Vagina (tissue), 2 donors: ENCODE measurements at regions not wholly inside any gene's neighbourhood (a gene's known extent, or its start where the extent isn't known, plus 50 kb on each side); places are given as distances from the start of the nearest gene placed in this dataset.

Experiments used
- DNase-seq, 2 donors: peaks; one replicate each; pipeline ENCODE4 v3.0.0-alpha.2; 2017; ENCODE audit errors: extremely low spot score in 2 of 2
- H3K27ac ChIP-seq: fragments of 200-600 bp; sonication (generic); one replicate; pipeline ENCODE4 v1.5.1; 2019
- H3K27me3 ChIP-seq: fragments of 200-600 bp; sonication (generic); one replicate; pipeline ENCODE4 v1.5.1; 2019
- H3K36me3 ChIP-seq, 2 donors: fragments of 200-600 bp; sonication (generic); one replicate each; pipeline ENCODE4 v1.5.1; 2017 to 2019
- H3K4me1 ChIP-seq: fragments of 200-600 bp; sonication (generic); one replicate; pipeline ENCODE4 v1.5.1; 2019
- H3K4me3 ChIP-seq, 2 donors: fragments of 200-600 bp; sonication (generic); 1 replicate in 1 of 2; 2 replicates in 1 of 2; pipeline ENCODE4 v1.5.1; 2016 to 2019
- H3K9me3 ChIP-seq: fragments of 200-600 bp; sonication (generic); one replicate; pipeline ENCODE4 v1.5.1; 2019
- POLR2A ChIP-seq, 2 donors: fragments of 450-650 bp; IDR thresholded peaks; one replicate each; pipeline ENCODE4 v1.6.1; 2017; ENCODE audit warnings: antibody characterized with exemption in 2 of 2, mild to moderate bottlenecking in 2 of 2, moderate library complexity in 2 of 2
- POLR2AphosphoS5 ChIP-seq, 2 donors: sonication (generic); formaldehyde crosslinking; IDR thresholded peaks; one replicate each; pipeline ENCODE4 v1.9.0; 2017; ENCODE audit warnings: antibody characterized with exemption in 2 of 2, mild to moderate bottlenecking in 2 of 2, low read depth in 1 of 2; ENCODE audit not compliant: insufficient read depth in 1 of 2
- intact Hi-C: fragments of 100-400 bp; cut with DNase I; formaldehyde crosslinking; loops from one replicate; pipeline ENCODE4 v1.15.1; 2023
- TF ChIP-seq, protein P1 (sequence below), 3 experiments: fragments of 450-650 bp in 2 of 3; fragments of 200-600 bp in 1 of 3; sonication (generic) in 1 of 3; IDR thresholded peaks; one replicate each; pipeline ENCODE4 v1.5.1; 2017 to 2019; ENCODE audit warnings: antibody characterized with exemption in 3 of 3, mild to moderate bottlenecking in 2 of 3, moderate library complexity in 2 of 3

DNA sequence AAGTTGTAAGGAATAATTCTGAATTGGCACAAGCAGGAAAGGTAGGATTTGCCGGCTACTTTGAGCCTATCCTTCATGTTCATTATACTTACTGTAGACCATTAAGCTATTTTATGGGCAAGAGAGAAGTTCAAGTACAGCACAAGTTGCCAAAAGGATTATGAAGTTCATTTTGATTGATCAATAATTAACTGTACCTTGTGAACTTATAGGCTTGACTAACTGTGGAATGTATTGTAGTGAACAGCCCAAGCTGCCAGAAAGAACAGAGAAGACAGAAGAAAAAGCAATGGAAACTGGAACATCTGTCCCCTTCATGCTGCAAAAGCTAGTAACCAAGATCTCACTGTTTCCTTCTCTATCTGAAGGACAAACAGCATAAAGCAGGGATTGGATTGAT, 810.1 kb upstream of the ZEB2 start:
- TF ChIP-seq POLR2A (IDR thresholded peaks at IDR 0.05), result no peak
- TF ChIP-seq, protein P1, sequence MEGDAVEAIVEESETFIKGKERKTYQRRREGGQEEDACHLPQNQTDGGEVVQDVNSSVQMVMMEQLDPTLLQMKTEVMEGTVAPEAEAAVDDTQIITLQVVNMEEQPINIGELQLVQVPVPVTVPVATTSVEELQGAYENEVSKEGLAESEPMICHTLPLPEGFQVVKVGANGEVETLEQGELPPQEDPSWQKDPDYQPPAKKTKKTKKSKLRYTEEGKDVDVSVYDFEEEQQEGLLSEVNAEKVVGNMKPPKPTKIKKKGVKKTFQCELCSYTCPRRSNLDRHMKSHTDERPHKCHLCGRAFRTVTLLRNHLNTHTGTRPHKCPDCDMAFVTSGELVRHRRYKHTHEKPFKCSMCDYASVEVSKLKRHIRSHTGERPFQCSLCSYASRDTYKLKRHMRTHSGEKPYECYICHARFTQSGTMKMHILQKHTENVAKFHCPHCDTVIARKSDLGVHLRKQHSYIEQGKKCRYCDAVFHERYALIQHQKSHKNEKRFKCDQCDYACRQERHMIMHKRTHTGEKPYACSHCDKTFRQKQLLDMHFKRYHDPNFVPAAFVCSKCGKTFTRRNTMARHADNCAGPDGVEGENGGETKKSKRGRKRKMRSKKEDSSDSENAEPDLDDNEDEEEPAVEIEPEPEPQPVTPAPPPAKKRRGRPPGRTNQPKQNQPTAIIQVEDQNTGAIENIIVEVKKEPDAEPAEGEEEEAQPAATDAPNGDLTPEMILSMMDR (IDR thresholded peaks at IDR 0.05), result no peak
- no peak for TF ChIP-seq POLR2AphosphoS5 (IDR thresholded peaks at IDR 0.05; ENCODE audit: insufficient read depth in 1 of 2, low read depth in 1 of 2)
- Histone ChIP-seq H3K9me3 (no peaks in the 10 kb centered on the region), H3K27me3 (no peaks in the 10 kb centered on the region), H3K27ac (no peak overlapping the region), H3K4me1 (no peaks in the 10 kb centered on the region), H3K4me3 (no peak overlapping the region), H3K36me3 (no peaks in the 10 kb centered on the region)
- no peak for DNase-seq
- intact Hi-C loops, result no loop called here

DNA sequence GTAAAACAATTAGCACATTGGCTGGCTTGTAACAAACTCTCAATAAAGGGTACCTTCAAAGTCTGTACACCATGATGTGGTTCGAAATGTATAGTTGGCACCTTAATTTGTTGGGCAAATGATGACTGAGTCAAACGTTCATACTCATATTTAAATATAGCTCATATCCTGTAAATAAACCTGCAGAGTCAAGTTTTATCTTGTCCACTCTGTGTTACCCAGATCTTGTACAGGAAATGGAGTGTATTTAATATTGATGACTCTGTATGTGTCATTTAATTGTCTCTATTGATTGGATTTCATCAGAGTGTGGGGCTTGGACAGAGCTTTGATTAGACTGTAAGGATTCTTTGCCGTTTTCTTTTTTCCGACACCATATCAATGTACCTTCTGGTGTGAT, 805.6 kb upstream of the ZEB2 start:
- no peaks in the 10 kb centered on the region for H3K9me3 ChIP-seq
- H3K4me1 ChIP-seq, result no peaks in the 10 kb centered on the region
- H3K27ac ChIP-seq, result no peak overlapping the region
- no peaks in the 10 kb centered on the region for H3K36me3 ChIP-seq
- no peak overlapping the region for H3K4me3 ChIP-seq
- TF ChIP-seq POLR2AphosphoS5 (IDR thresholded peaks at IDR 0.05; ENCODE audit: insufficient read depth in 1 of 2, low read depth in 1 of 2), result no peak
- TF ChIP-seq POLR2A (IDR thresholded peaks at IDR 0.05), result no peak
- TF ChIP-seq, protein P1 (IDR thresholded peaks at IDR 0.05), result no peak
- no peak for DNase-seq
- no peaks in the 10 kb centered on the region for H3K27me3 ChIP-seq
- intact Hi-C loops, result no loop called here

DNA sequence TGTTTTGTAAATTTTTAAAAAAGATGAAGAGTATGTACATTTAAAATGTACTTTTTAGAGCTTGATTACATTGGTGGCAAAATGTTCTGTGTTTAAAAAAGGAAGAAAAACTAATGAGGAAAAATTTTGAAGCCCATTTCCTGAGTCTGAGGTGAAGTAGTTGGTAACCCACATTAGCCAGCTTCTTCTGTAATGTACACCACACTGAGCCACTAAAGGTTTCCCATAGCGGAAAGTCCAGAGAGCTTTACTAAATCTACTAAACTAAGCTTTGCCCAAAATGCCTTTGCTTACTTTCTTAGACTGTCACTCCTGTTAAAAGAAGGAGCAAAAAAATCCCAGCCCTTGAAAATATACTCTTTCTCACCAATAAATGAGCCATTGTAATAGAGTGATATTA, 804.8 kb upstream of the ZEB2 start:
- TF ChIP-seq POLR2AphosphoS5 (IDR thresholded peaks at IDR 0.05; ENCODE audit: insufficient read depth in 1 of 2, low read depth in 1 of 2), result no peak
- Histone ChIP-seq H3K9me3 (no peaks in the 10 kb centered on the region), H3K4me3 (no peak overlapping the region), H3K27me3 (no peaks in the 10 kb centered on the region), H3K36me3 (no peaks in the 10 kb centered on the region), H3K4me1 (no peaks in the 10 kb centered on the region), H3K27ac (no peak overlapping the region)
- intact Hi-C loops, result no loop called here
- DNase-seq, result no peak

DNA sequence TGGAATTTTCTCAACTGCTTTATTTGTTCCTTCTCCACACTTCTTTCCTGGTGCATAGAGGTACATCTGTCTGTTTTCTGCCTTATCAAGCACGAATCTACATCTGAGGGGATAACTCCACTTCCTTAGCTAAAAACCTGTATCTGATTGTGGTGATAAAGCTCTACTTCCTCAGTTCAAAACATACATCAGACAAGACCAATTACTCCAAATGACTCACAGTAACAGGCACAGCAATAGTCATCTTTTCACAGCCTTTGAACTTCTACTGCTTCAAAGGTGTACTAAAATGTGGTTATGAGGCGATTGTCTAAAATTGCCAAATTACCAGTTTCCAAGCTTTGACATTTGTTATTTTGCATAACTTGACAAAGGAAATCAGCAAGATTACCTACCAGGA, 803.6 kb upstream of the ZEB2 start:
- H3K4me3 ChIP-seq, result no peak overlapping the region
- H3K4me1 ChIP-seq, result no peaks in the 10 kb centered on the region
- H3K27me3 ChIP-seq, result no peaks in the 10 kb centered on the region
- intact Hi-C loops, result no loop called here
- H3K9me3 ChIP-seq, result no peaks in the 10 kb centered on the region
- H3K27ac ChIP-seq, result no peak overlapping the region
- no peaks in the 10 kb centered on the region for H3K36me3 ChIP-seq
- TF ChIP-seq POLR2AphosphoS5 (IDR thresholded peaks at IDR 0.05; ENCODE audit: insufficient read depth in 1 of 2, low read depth in 1 of 2) (no peak), POLR2A (IDR thresholded peaks at IDR 0.05) (no peak)
- TF ChIP-seq, protein P1 (IDR thresholded peaks at IDR 0.05), result no peak
- no peak for DNase-seq

DNA sequence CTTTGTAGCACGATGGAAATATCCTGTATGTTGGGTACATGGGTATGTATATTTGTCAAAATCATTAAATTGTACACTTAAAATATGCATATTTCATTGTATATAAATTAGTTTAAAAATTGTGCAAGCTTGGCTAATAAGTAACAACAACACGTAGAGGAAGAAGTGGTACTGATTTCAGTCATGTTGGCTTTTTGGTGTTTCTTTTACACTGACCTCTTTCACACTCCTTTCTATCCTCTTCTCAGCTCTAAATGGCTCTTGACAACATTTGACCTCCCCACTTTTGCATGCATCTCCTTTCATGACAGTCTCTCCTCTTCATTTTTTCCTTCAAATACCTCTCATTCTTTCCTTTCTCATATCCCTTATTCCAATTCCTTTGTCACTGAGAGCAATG, 801.4 kb upstream of the ZEB2 start:
- intact Hi-C loops, result no loop called here
- Histone ChIP-seq H3K4me3 (no peak overlapping the region), H3K9me3 (no peaks in the 10 kb centered on the region), H3K27ac (no peak overlapping the region), H3K36me3 (no peaks in the 10 kb centered on the region), H3K4me1 (no peaks in the 10 kb centered on the region), H3K27me3 (no peaks in the 10 kb centered on the region)
- no peak for DNase-seq
- TF ChIP-seq, protein P1 (IDR thresholded peaks at IDR 0.05), result no peak
- no peak for TF ChIP-seq POLR2A (IDR thresholded peaks at IDR 0.05)
- no peak for TF ChIP-seq POLR2AphosphoS5 (IDR thresholded peaks at IDR 0.05; ENCODE audit: insufficient read depth in 1 of 2, low read depth in 1 of 2)

DNA sequence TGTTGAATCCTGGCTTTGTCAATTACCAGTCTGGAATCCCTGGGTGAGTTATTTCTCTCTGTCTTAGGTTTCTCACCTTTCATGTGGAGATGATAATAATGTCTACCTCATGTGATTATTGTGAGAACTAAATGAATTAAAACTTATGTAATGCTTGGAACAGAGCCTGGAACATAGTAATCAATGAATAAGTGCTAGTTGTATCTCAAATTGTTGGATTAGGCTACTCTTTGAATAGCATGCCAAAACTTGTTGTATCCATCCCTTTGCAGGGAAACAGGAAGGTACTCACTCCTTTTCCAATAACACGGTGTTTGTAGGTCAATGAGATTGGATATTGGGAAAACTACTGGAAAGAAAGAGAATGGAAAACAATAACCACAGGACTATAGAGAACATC, 796.6 kb upstream of the ZEB2 start:
- Histone ChIP-seq H3K36me3 (no peaks in the 10 kb centered on the region), H3K4me1 (no peaks in the 10 kb centered on the region), H3K9me3 (no peaks in the 10 kb centered on the region), H3K27ac (no peak overlapping the region), H3K27me3 (no peaks in the 10 kb centered on the region), H3K4me3 (no peak overlapping the region)
- TF ChIP-seq, protein P1 (IDR thresholded peaks at IDR 0.05), result no peak
- TF ChIP-seq POLR2AphosphoS5 (IDR thresholded peaks at IDR 0.05; ENCODE audit: insufficient read depth in 1 of 2, low read depth in 1 of 2), result no peak
- no peak for TF ChIP-seq POLR2A (IDR thresholded peaks at IDR 0.05)
- intact Hi-C loops, result no loop called here
- no peak for DNase-seq
